ENCODE measurements at regions not wholly inside any gene's neighbourhood (a gene's known extent, or its start where the extent isn't known, plus 50 kb on each side); places are given as distances from the start of the nearest gene placed in this dataset.

DNA sequence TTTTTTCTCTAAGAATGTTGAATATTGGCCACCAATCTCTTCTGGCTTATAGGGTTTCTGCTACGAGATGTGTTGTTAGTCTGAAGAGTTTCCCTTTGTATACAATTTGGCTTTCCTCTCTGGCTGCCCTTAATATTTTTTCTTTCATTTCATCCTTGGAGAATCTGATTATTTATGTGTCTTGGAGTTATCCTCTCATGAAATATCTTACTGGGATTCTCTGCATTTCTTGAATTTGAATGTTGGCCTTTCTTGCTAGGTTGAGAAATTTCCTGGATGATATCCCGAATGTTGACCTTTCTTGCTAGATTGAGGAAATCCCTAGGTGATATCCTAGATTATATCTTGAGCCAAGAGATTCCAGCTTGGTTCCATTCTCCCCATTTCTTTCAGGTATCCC is 125.6 kb downstream of the SLC5A7 start:
- H3K27me3 ChIP-seq (ENCODE audit: low read length): no peaks in the 10 kb centered on the region
- H2AFZ ChIP-seq (ENCODE audit: low read depth, low read length, severe bottlenecking): no peak overlapping the region
- H3K27ac ChIP-seq (ENCODE audit: low read depth, low read length): no peak overlapping the region
- no peak overlapping the region for H3K4me3 ChIP-seq (ENCODE audit: insufficient read depth, low read length, poor library complexity, severe bottlenecking)
- H3K9me2 ChIP-seq (replicated peaks; ENCODE audit: insufficient read depth, low read length): no peaks in the 10 kb centered on the region
- TF ChIP-seq, protein P1, sequence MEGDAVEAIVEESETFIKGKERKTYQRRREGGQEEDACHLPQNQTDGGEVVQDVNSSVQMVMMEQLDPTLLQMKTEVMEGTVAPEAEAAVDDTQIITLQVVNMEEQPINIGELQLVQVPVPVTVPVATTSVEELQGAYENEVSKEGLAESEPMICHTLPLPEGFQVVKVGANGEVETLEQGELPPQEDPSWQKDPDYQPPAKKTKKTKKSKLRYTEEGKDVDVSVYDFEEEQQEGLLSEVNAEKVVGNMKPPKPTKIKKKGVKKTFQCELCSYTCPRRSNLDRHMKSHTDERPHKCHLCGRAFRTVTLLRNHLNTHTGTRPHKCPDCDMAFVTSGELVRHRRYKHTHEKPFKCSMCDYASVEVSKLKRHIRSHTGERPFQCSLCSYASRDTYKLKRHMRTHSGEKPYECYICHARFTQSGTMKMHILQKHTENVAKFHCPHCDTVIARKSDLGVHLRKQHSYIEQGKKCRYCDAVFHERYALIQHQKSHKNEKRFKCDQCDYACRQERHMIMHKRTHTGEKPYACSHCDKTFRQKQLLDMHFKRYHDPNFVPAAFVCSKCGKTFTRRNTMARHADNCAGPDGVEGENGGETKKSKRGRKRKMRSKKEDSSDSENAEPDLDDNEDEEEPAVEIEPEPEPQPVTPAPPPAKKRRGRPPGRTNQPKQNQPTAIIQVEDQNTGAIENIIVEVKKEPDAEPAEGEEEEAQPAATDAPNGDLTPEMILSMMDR (IDR thresholded peaks at IDR 0.05; ENCODE audit: insufficient read depth, low read length, poor library complexity, severe bottlenecking): no peak
- no peak for TF ChIP-seq EZH2phosphoT487 (conservative IDR thresholded peaks at IDR 0.05; ENCODE audit: low read length)
- no peaks in the 10 kb centered on the region for H3K9me3 ChIP-seq (ENCODE audit: insufficient read depth, low read length)
- no peak overlapping the region for H3K4me2 ChIP-seq (ENCODE audit: low read depth, low read length, poor library complexity, severe bottlenecking)
- H3K9ac ChIP-seq (ENCODE audit: low read length): no peak overlapping the region
- H4K20me1 ChIP-seq (ENCODE audit: low read depth, low read length): no peaks in the 10 kb centered on the region
- no peaks in the 10 kb centered on the region for H3K36me3 ChIP-seq (ENCODE audit: low read length)
- H3F3A ChIP-seq (ENCODE audit: insufficient read depth): no peaks in the 10 kb centered on the region
- H3K79me2 ChIP-seq (ENCODE audit: insufficient read depth, low read length): no peaks in the 10 kb centered on the region

DNA sequence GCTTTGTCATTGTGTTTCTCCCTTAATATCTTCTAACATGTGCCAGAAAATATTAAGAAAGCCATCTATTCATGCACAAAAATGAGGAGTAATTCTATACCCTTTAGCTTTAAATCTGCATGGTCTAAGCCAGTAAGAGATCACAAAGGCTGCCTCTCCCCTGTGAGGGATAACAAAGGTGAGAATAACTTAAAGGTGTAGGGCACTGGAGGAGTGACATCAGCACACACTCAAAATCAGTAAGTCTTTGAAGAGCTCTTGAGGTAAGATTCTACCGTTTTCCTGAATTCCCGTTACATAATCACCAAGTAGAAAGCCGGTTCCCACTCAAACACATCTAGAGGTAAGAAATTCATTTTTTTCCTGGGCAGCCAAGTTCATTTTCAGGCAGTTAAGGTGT is 123.9 kb upstream of the SULT1C3 start:
- no peaks in the 10 kb centered on the region for H3K36me3 ChIP-seq (ENCODE audit: low read length)
- H3F3A ChIP-seq (ENCODE audit: insufficient read depth): no peaks in the 10 kb centered on the region
- H3K27me3 ChIP-seq (ENCODE audit: low read length): no peaks in the 10 kb centered on the region
- no peak overlapping the region for H3K27ac ChIP-seq (ENCODE audit: low read depth, low read length)
- H4K20me1 ChIP-seq (ENCODE audit: low read depth, low read length): no peaks in the 10 kb centered on the region
- no peaks in the 10 kb centered on the region for H3K9me3 ChIP-seq (ENCODE audit: insufficient read depth, low read length)
- no peak overlapping the region for H3K4me2 ChIP-seq (ENCODE audit: low read depth, low read length, poor library complexity, severe bottlenecking)
- H3K9ac ChIP-seq (ENCODE audit: low read length): no peak overlapping the region
- H2AFZ ChIP-seq (ENCODE audit: low read depth, low read length, severe bottlenecking): no peak overlapping the region
- no peaks in the 10 kb centered on the region for H3K79me2 ChIP-seq (ENCODE audit: insufficient read depth, low read length)
- no peak overlapping the region for H3K4me3 ChIP-seq (ENCODE audit: insufficient read depth, low read length, poor library complexity, severe bottlenecking)
- TF ChIP-seq, protein P1 (IDR thresholded peaks at IDR 0.05; ENCODE audit: insufficient read depth, low read length, poor library complexity, severe bottlenecking): no peak
- TF ChIP-seq EZH2phosphoT487 (conservative IDR thresholded peaks at IDR 0.05; ENCODE audit: low read length): no peak
- H3K9me2 ChIP-seq (replicated peaks; ENCODE audit: insufficient read depth, low read length): no peaks in the 10 kb centered on the region

DNA sequence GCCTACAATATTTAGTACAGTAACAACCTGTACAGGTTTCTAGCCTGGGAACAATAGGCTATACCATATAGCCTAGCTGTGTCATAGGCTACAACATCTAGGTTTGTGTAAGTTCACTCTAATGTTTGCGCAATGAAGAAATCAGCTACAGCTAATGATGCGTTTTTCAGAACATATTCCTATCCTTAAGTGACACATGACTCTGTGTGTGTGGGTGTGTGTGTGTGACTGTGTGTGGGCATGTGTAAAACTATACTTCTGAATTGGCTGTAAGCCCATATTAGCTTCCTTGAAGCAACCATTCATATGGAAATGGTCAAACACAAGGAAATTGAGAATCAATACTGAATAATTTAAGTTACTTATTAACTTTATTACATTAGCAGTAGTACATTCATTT is 120.8 kb upstream of the SULT1C3 start:
- TF ChIP-seq, protein P1 (IDR thresholded peaks at IDR 0.05; ENCODE audit: insufficient read depth, low read length, poor library complexity, severe bottlenecking): no peak
- no peak for TF ChIP-seq EZH2phosphoT487 (conservative IDR thresholded peaks at IDR 0.05; ENCODE audit: low read length)
- no peak overlapping the region for H3K9ac ChIP-seq (ENCODE audit: low read length)
- no peaks in the 10 kb centered on the region for H3K9me2 ChIP-seq (replicated peaks; ENCODE audit: insufficient read depth, low read length)
- H2AFZ ChIP-seq (ENCODE audit: low read depth, low read length, severe bottlenecking): no peak overlapping the region
- no peak overlapping the region for H3K4me3 ChIP-seq (ENCODE audit: insufficient read depth, low read length, poor library complexity, severe bottlenecking)
- no peaks in the 10 kb centered on the region for H3K27me3 ChIP-seq (ENCODE audit: low read length)
- no peak overlapping the region for H3K27ac ChIP-seq (ENCODE audit: low read depth, low read length)
- H3K4me2 ChIP-seq (ENCODE audit: low read depth, low read length, poor library complexity, severe bottlenecking): no peak overlapping the region
- no peaks in the 10 kb centered on the region for H3K79me2 ChIP-seq (ENCODE audit: insufficient read depth, low read length)
- H3K36me3 ChIP-seq (ENCODE audit: low read length): no peaks in the 10 kb centered on the region
- H4K20me1 ChIP-seq (ENCODE audit: low read depth, low read length): no peaks in the 10 kb centered on the region
- H3F3A ChIP-seq (ENCODE audit: insufficient read depth): no peaks in the 10 kb centered on the region
- no peaks in the 10 kb centered on the region for H3K9me3 ChIP-seq (ENCODE audit: insufficient read depth, low read length)

Data from SU-DHL-6 (cell line).